ENCODE measurements at regions not wholly inside any gene's neighbourhood (a gene's known extent, or its start where the extent isn't known, plus 50 kb on each side); places are given as distances from the start of the nearest gene placed in this dataset.

DNA sequence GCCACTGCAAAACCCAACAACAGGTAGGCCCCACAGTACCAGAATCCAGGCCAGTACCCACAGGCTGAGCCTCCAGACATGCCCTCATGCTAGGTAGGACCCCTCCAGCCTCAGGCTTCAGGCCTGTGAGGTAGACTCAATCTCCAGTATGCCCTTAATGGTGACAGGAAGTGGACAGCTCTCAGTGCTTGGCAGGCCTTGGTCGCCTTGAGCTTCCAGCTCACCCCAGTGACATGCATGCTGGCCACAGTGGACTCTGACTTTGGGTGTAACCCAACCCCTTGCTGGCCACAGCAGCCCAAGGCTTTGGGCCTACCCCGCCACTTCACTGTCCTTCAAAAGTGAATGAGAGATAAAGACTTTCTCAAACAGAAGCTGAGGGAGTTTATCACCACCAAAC, 324.2 kb downstream of the ANTXR2 start:
- no peak for ATAC-seq (ENCODE audit: low read depth)
- Histone ChIP-seq H3K4me3 (ENCODE audit: severe bottlenecking) (no peak overlapping the region), H3K27ac (ENCODE audit: poor library complexity, severe bottlenecking) (no peak overlapping the region), H3K9me3 (ENCODE audit: severe bottlenecking) (no peaks in the 10 kb centered on the region), H3K36me3 (ENCODE audit: low read depth) (no peaks in the 10 kb centered on the region), H3K4me1 (ENCODE audit: insufficient read depth, poor library complexity, severe bottlenecking) (no peaks in the 10 kb centered on the region), H3K27me3 (ENCODE audit: insufficient read depth, poor library complexity, severe bottlenecking) (no peaks in the 10 kb centered on the region)
- no peak for DNase-seq (ENCODE audit: low spot score)
- TF ChIP-seq, protein P1, sequence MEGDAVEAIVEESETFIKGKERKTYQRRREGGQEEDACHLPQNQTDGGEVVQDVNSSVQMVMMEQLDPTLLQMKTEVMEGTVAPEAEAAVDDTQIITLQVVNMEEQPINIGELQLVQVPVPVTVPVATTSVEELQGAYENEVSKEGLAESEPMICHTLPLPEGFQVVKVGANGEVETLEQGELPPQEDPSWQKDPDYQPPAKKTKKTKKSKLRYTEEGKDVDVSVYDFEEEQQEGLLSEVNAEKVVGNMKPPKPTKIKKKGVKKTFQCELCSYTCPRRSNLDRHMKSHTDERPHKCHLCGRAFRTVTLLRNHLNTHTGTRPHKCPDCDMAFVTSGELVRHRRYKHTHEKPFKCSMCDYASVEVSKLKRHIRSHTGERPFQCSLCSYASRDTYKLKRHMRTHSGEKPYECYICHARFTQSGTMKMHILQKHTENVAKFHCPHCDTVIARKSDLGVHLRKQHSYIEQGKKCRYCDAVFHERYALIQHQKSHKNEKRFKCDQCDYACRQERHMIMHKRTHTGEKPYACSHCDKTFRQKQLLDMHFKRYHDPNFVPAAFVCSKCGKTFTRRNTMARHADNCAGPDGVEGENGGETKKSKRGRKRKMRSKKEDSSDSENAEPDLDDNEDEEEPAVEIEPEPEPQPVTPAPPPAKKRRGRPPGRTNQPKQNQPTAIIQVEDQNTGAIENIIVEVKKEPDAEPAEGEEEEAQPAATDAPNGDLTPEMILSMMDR (IDR thresholded peaks at IDR 0.05; ENCODE audit: poor library complexity, severe bottlenecking): no peak

DNA sequence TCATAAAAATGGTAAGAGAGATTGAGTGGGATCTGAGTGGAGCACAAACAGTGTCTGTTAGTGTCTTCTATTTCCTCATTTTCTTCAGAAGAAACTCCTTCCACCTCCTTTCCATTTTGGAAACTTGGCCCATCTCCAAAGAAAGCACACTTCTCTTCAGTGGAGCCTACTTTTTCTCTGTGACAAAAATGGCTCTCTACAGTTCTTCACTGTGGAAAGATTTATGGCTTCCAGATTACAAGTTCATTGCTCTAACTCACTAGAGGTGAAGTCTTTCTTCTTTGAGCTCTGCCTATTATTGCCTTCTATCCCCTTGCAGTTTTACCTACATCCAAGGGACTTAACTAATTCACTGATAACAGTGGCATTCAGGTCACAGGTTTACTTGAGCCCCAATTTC, 325.8 kb downstream of the ANTXR2 start:
- no peak overlapping the region for H3K4me3 ChIP-seq (ENCODE audit: severe bottlenecking)
- H3K4me1 ChIP-seq (ENCODE audit: insufficient read depth, poor library complexity, severe bottlenecking): no peaks in the 10 kb centered on the region
- DNase-seq (ENCODE audit: low spot score): no peak
- no peak for ATAC-seq (ENCODE audit: low read depth)
- no peaks in the 10 kb centered on the region for H3K27me3 ChIP-seq (ENCODE audit: insufficient read depth, poor library complexity, severe bottlenecking)
- H3K9me3 ChIP-seq (ENCODE audit: severe bottlenecking): no peaks in the 10 kb centered on the region
- H3K27ac ChIP-seq (ENCODE audit: poor library complexity, severe bottlenecking): no peak overlapping the region
- TF ChIP-seq, protein P1 (IDR thresholded peaks at IDR 0.05; ENCODE audit: poor library complexity, severe bottlenecking): no peak
- H3K36me3 ChIP-seq (ENCODE audit: low read depth): no peaks in the 10 kb centered on the region

DNA sequence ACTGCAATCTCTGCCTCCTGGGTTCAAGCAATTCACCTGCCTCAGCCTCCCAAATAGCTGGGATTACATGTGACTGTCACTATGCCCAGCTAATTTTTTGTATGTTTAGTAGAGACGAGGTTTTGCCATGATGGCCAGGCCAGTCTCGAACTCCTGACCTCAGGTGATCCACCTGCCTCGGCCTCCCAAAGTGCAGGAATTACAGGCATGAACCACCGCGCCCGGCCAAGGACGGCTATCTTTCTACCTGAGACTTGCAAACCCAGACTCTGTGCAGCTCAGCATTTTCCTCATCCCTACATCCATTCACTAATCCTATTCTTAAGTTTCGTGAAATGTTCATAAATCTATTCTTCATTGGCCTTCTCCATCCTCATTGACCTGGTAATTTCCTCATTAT, 330.0 kb downstream of the ANTXR2 start:
- H3K36me3 ChIP-seq (ENCODE audit: low read depth): no peaks in the 10 kb centered on the region
- H3K9me3 ChIP-seq (ENCODE audit: severe bottlenecking): no peaks in the 10 kb centered on the region
- no peak overlapping the region for H3K4me3 ChIP-seq (ENCODE audit: severe bottlenecking)
- no peak overlapping the region for H3K27ac ChIP-seq (ENCODE audit: poor library complexity, severe bottlenecking)
- TF ChIP-seq, protein P1 (IDR thresholded peaks at IDR 0.05; ENCODE audit: poor library complexity, severe bottlenecking): no peak
- no peaks in the 10 kb centered on the region for H3K27me3 ChIP-seq (ENCODE audit: insufficient read depth, poor library complexity, severe bottlenecking)
- no peak for DNase-seq (ENCODE audit: low spot score)
- H3K4me1 ChIP-seq (ENCODE audit: insufficient read depth, poor library complexity, severe bottlenecking): no peaks in the 10 kb centered on the region
- no peak for ATAC-seq (ENCODE audit: low read depth)

DNA sequence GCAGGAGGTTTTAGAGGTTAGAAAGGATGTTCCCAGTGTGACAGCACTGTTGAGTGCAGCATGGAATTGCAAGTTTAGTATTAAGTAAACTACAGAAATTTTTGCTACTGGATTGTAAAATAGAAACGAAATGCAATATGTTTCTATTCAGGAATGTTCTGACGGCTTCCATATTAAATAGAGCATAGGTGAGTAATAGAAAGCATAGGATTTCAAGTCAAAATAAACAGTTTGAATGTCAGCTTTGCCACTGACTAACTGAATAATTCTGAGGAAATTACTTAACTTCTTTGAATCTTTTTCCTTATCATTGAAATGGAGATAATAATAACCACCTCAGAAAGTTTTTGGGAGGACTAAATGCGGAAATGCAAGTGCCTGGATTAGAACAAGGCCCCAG, 331.9 kb upstream of the GK2 start:
- TF ChIP-seq, protein P1 (IDR thresholded peaks at IDR 0.05; ENCODE audit: poor library complexity, severe bottlenecking): no peak
- H3K27ac ChIP-seq (ENCODE audit: poor library complexity, severe bottlenecking): no peak overlapping the region
- no peak for DNase-seq (ENCODE audit: low spot score)
- no peaks in the 10 kb centered on the region for H3K36me3 ChIP-seq (ENCODE audit: low read depth)
- no peak overlapping the region for H3K4me3 ChIP-seq (ENCODE audit: severe bottlenecking)
- no peak for ATAC-seq (ENCODE audit: low read depth)
- H3K27me3 ChIP-seq (ENCODE audit: insufficient read depth, poor library complexity, severe bottlenecking): no peaks in the 10 kb centered on the region
- no peaks in the 10 kb centered on the region for H3K9me3 ChIP-seq (ENCODE audit: severe bottlenecking)
- H3K4me1 ChIP-seq (ENCODE audit: insufficient read depth, poor library complexity, severe bottlenecking): no peaks in the 10 kb centered on the region

DNA sequence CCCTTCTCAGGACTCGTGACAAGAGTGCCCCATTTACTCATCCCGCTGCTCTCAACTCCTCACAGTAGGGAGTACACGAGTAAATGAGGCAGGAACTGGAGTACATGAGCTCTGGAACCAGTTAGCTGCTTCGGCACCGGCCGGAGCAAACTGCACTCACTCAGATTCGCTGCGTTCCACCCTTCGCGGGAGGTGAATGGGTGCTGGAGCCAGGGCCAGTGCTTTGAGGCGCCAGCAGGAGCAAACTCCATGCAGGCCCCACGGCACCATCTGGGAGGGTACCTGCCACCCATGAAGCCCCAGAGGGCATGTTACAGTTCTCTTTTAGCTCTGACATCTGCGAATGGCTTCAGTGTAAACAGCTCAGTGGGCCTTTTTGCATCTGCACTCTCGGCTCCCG, 315.5 kb upstream of the GK2 start:
- Histone ChIP-seq H3K27ac (ENCODE audit: poor library complexity, severe bottlenecking) (no peak overlapping the region), H3K4me1 (ENCODE audit: insufficient read depth, poor library complexity, severe bottlenecking) (no peaks in the 10 kb centered on the region), H3K4me3 (ENCODE audit: severe bottlenecking) (no peak overlapping the region), H3K36me3 (ENCODE audit: low read depth) (no peaks in the 10 kb centered on the region), H3K27me3 (ENCODE audit: insufficient read depth, poor library complexity, severe bottlenecking) (no peaks in the 10 kb centered on the region), H3K9me3 (ENCODE audit: severe bottlenecking) (no peaks in the 10 kb centered on the region)
- TF ChIP-seq, protein P1 (IDR thresholded peaks at IDR 0.05; ENCODE audit: poor library complexity, severe bottlenecking): no peak
- no peak for DNase-seq (ENCODE audit: low spot score)
- ATAC-seq (ENCODE audit: low read depth): no peak

All from RWPE2 (cell line).